ENCODE measurements at regions not wholly inside any gene's neighbourhood (a gene's known extent, or its start where the extent isn't known, plus 50 kb on each side); places are given as distances from the start of the nearest gene placed in this dataset.

- TF ChIP-seq CTCF (conservative IDR thresholded peaks at IDR 0.05; ENCODE audit: low read depth, low read length) (no peak), EZH2 (IDR thresholded peaks at IDR 0.05; ENCODE audit: low read length, unreplicated experiment) (no peak), EZH2phosphoT487 (IDR thresholded peaks at IDR 0.05; ENCODE audit: borderline replicate concordance, low read length) (no peak)
Measured at GRCh38 chr3:94904156-94904674, 841.4 kb downstream of the NSUN3 start.

Measured in PC-3 (cell line).